ENCODE measurements at regions not wholly inside any gene's neighbourhood (a gene's known extent, or its start where the extent isn't known, plus 50 kb on each side); places are given as distances from the start of the nearest gene placed in this dataset.

- Histone ChIP-seq H3K27me3 (no peaks in the 10 kb centered on the region), H3K4me3 (no peak overlapping the region), H3K27ac (no peak overlapping the region), H3K36me3 (replicated peaks in 1 of 2) (no peaks in the 10 kb centered on the region), H3K4me1 (replicated peaks in 1 of 2) (no peaks in the 10 kb centered on the region), H3K9me3 (replicated peaks in 1 of 3) (no peaks in the 10 kb centered on the region)
- TF ChIP-seq CTCF (IDR thresholded peaks at IDR 0.05) (no peak), POLR2A (IDR thresholded peaks at IDR 0.05) (no peak)
- intact Hi-C loops (cut with DNase I), result no loop called here
- DNase-seq, result no peak
- WGBS, 4 donors, result 82 to 94% (median 86%) methylated on average over 5 of the region's 5 CpGs
Measured at GRCh38 chr12:25058012-25058411, 109.1 kb upstream of the BCAT1 start.

- Histone ChIP-seq H3K36me3 (replicated peaks in 1 of 2) (no peaks in the 10 kb centered on the region), H3K27ac (no peak overlapping the region), H3K9me3 (replicated peaks in 1 of 3) (no peaks in the 10 kb centered on the region), H3K4me1 (replicated peaks in 1 of 2) (no peaks in the 10 kb centered on the region), H3K27me3 (no peaks in the 10 kb centered on the region), H3K4me3 (no peak overlapping the region)
- intact Hi-C loops (cut with DNase I), result no loop called here
- DNase-seq, result no peak
- TF ChIP-seq CTCF (IDR thresholded peaks at IDR 0.05) (no peak), POLR2A (IDR thresholded peaks at IDR 0.05) (no peak)
- 64 to 70% (median 65%) methylated on average over 3 of the region's 3 CpGs for WGBS, 4 donors
Measured at GRCh38 chr12:25056486-25057130, 107.7 kb upstream of the BCAT1 start.

- H3K4me1 ChIP-seq (replicated peaks in 1 of 2), result no peaks in the 10 kb centered on the region
- 69 to 74% (median 72%) methylated on average over 5 of the region's 5 CpGs for WGBS, 4 donors
- TF ChIP-seq POLR2A (IDR thresholded peaks at IDR 0.05) (no peak), CTCF (IDR thresholded peaks at IDR 0.05) (no peak)
Measured at GRCh38 chr12:25056011-25056410, 107.1 kb upstream of the BCAT1 start.

GRCh38 chr12:25054783-25055144 lies 105.9 kb upstream of the BCAT1 start:
- Histone ChIP-seq H3K9me3 (replicated peaks in 1 of 3) (no peaks in the 10 kb centered on the region), H3K36me3 (replicated peaks in 1 of 2) (no peaks in the 10 kb centered on the region), H3K4me3 (peak overlapping the region in 1 of 4 donors; percentile 25), H3K27me3 (no peaks in the 10 kb centered on the region), H3K27ac (no peak overlapping the region), H3K4me1 (replicated peaks in 1 of 2) (no peaks in the 10 kb centered on the region)
- WGBS, 4 donors, result 53 to 74% (median 65%) methylated on average over 5 of the region's 5 CpGs
- intact Hi-C loops (cut with DNase I), result no loop called here
- no peak for DNase-seq
- TF ChIP-seq CTCF (IDR thresholded peaks at IDR 0.05) (no peak), POLR2A (IDR thresholded peaks at IDR 0.05) (no peak)

More at GRCh38 chr12:25056011-25056410, 107.1 kb upstream of the BCAT1 start:
- intact Hi-C loops (cut with DNase I), result no loop called here
- H3K36me3 ChIP-seq (replicated peaks in 1 of 2), result no peaks in the 10 kb centered on the region
- H3K27ac ChIP-seq, result no peak overlapping the region
- no peak for DNase-seq
- no peaks in the 10 kb centered on the region for H3K9me3 ChIP-seq (replicated peaks in 1 of 3)
- no peaks in the 10 kb centered on the region for H3K27me3 ChIP-seq
- H3K4me3 ChIP-seq, result no peak overlapping the region
